CD14-positive monocyte (primary cell): ENCODE measurements at regions not wholly inside any gene's neighbourhood (a gene's known extent, or its start where the extent isn't known, plus 50 kb on each side); places are given as distances from the start of the nearest gene placed in this dataset.

Experiments used
- DNase-seq, 3 donors: peaks; one replicate each; pipeline ENCODE4 v3.0.0-alpha.2; 2011 to 2022
- H2AFZ ChIP-seq: 2 replicates; pipeline ENCODE4 v1.6.0; 2012; ENCODE audit warnings: mild to moderate bottlenecking, low read depth, low read length, inconsistent platforms; ENCODE audit not compliant: insufficient read depth, poor library complexity, severe bottlenecking
- H3K27ac ChIP-seq, 2 donors: 1 replicate in 1 of 2; 2 replicates in 1 of 2; pipeline ENCODE4 v1.5.1; 2012 to 2013; ENCODE audit warnings: low read length in 2 of 2, control low read depth in 1 of 2, inconsistent platforms in 1 of 2, low read depth in 1 of 2, mild to moderate bottlenecking in 1 of 2
- H3K27me3 ChIP-seq, 2 donors: one replicate each; pipeline versions ENCODE4 v1.6.0 to v1.6.1; 2011 to 2013; ENCODE audit warnings: low read length in 2 of 2; ENCODE audit not compliant: control insufficient read depth in 2 of 2, insufficient read depth in 2 of 2
- H3K36me3 ChIP-seq, 2 donors: replicated peaks in 1 of 2; 1 replicate in 1 of 2; 2 replicates in 1 of 2; pipeline versions ENCODE4 v1.5.1 to v1.6.1; 2012 to 2013; ENCODE audit warnings: low read length in 2 of 2, control low read depth in 1 of 2, inconsistent platforms in 1 of 2, mild to moderate bottlenecking in 1 of 2; ENCODE audit not compliant: insufficient read depth in 2 of 2, control insufficient read depth in 1 of 2
- H3K4me1 ChIP-seq, 2 donors: 1 replicate in 1 of 2; 2 replicates in 1 of 2; pipeline versions ENCODE4 v1.5.1 to v1.6.1; 2012 to 2013; ENCODE audit warnings: low read length in 2 of 2, control low read depth in 1 of 2, inconsistent platforms in 1 of 2, mild to moderate bottlenecking in 1 of 2, moderate library complexity in 1 of 2; ENCODE audit not compliant: insufficient read depth in 2 of 2, control insufficient read depth in 1 of 2
- H3K4me2 ChIP-seq: replicated peaks from 2 replicates; pipeline ENCODE3; 2012; ENCODE audit warnings: low read length, moderate library complexity, mild to moderate bottlenecking; ENCODE audit not compliant: poor library complexity, severe bottlenecking; ENCODE audit errors: extremely low read depth
- H3K4me3 ChIP-seq, 3 experiments: fragments of 200-600 bp in 1 of 3; sonication (generic) in 1 of 3; replicated peaks in 1 of 3; 1 replicate in 2 of 3; 2 replicates in 1 of 3; pipeline ENCODE4 v1.5.1; 2011 to 2013; ENCODE audit warnings: low read length in 3 of 3, mild to moderate bottlenecking in 3 of 3, control low read depth in 2 of 3, low read depth in 2 of 3, inconsistent platforms in 1 of 3, moderate library complexity in 1 of 3
- H3K79me2 ChIP-seq: 2 replicates; pipeline ENCODE4 v1.6.0; 2012; ENCODE audit warnings: mild to moderate bottlenecking, control low read depth, inconsistent platforms, low read length, moderate library complexity; ENCODE audit not compliant: insufficient read depth
- H3K9ac ChIP-seq: 2 replicates; pipeline ENCODE4 v1.6.0; 2017; ENCODE audit warnings: low read length, mild to moderate bottlenecking; ENCODE audit not compliant: insufficient read depth, poor library complexity, severe bottlenecking
- H3K9me3 ChIP-seq, 2 donors: replicated peaks in 1 of 2; 1 replicate in 1 of 2; 2 replicates in 1 of 2; pipeline versions ENCODE4 v1.5.1 to v1.6.1; 2012 to 2013; ENCODE audit warnings: low read length in 2 of 2, control low read depth in 1 of 2; ENCODE audit not compliant: control insufficient read depth in 1 of 2, insufficient read depth in 1 of 2
- H4K20me1 ChIP-seq: 2 replicates; pipeline ENCODE4 v1.6.0; 2012; ENCODE audit warnings: mild to moderate bottlenecking, low read length, control low read depth, moderate library complexity; ENCODE audit not compliant: insufficient read depth
- H3K27ac Mint-ChIP-seq, 7 donors: one replicate each; pipeline ENCODE4 v1.8.0; 2020; ENCODE audit warnings: mild to moderate bottlenecking in 7 of 7, mixed read lengths in 7 of 7, moderate library complexity in 6 of 7, inconsistent platforms in 2 of 7
- H3K27me3 Mint-ChIP-seq, 3 donors: one replicate each; pipeline ENCODE4 v1.8.0; 2021 to 2022; ENCODE audit warnings: low read depth in 3 of 3, mild to moderate bottlenecking in 3 of 3, mixed read lengths in 3 of 3, moderate library complexity in 3 of 3, inconsistent platforms in 1 of 3
- H3K36me3 Mint-ChIP-seq, 2 donors: one replicate each; pipeline ENCODE4 v1.8.0; 2020; ENCODE audit warnings: mixed read lengths in 2 of 2, inconsistent platforms in 1 of 2, mild to moderate bottlenecking in 1 of 2
- H3K4me1 Mint-ChIP-seq: one replicate; pipeline ENCODE4 v1.8.0; 2020; ENCODE audit warnings: mild to moderate bottlenecking, mixed read lengths
- H3K4me3 Mint-ChIP-seq, 2 donors: one replicate each; pipeline ENCODE4 v1.8.0; 2020; ENCODE audit warnings: mild to moderate bottlenecking in 2 of 2, mixed read lengths in 2 of 2, moderate library complexity in 1 of 2
- H3K9me3 Mint-ChIP-seq, 7 donors: one replicate each; pipeline ENCODE4 v1.8.0; 2020 to 2022; ENCODE audit warnings: mixed read lengths in 7 of 7, mild to moderate bottlenecking in 6 of 7, moderate library complexity in 6 of 7, inconsistent platforms in 2 of 7
- WGBS: methylation state at CpG from one replicate; pipeline ENCODE4 v1.1.5; 2013; ENCODE audit warnings: missing lambda C conversion rate; ENCODE audit not compliant: insufficient coverage; 5-methylcytosine and 5-hydroxymethylcytosine counted together
- intact Hi-C, 2 donors: fragments of 100-400 bp; cut with micrococcal nuclease; formaldehyde crosslinking; loops; one replicate each; pipeline versions ENCODE4 v1.15.0 to v1.15.1; 2023
- TF ChIP-seq, protein P1 (sequence below): fragments of 200-600 bp; IDR thresholded peaks from one replicate; pipeline ENCODE4 v1.8.0; 2022; ENCODE audit warnings: antibody characterized with exemption, mild to moderate bottlenecking

DNA sequence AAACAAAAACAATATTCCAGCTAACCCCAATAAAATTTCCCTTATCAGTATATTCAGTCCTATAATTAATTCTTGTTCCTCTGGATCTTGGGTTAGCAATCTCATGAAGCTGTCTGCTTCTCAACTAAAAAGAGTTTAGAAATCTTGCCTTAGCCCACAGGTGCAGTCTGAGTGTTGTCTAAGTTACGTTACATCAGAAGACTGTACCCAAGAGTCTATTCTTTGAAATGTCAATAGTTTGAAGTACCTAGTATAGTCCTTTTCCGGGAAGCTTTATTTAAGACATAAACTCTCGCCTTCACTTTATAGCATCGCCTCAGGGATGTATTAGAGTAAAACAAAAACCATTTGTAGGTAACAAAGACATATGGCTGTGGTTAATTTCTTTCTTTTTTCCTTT lies 465.1 kb downstream of the FUT8 start:
- Mint-ChIP-seq H3K4me3 (no peak overlapping the region), H3K9me3 (peaks cover 0 to 2% (median 0%) of the 10 kb centered on the region in 7 donors), H3K4me1 (peaks cover 13% of the 10 kb centered on the region), H3K36me3 (no peaks in the 10 kb centered on the region), H3K27me3 (no peaks in the 10 kb centered on the region), H3K27ac (no peak overlapping the region)
- intact Hi-C loops = no loop called here
- H3K4me1 ChIP-seq = peaks cover 3 to 17% of the 10 kb centered on the region in 2 donors
- H2AFZ ChIP-seq = no peak overlapping the region
- H3K27ac ChIP-seq = no peak overlapping the region
- H3K9ac ChIP-seq = no peak overlapping the region
- no peaks in the 10 kb centered on the region for H3K36me3 ChIP-seq
- TF ChIP-seq, protein P1, sequence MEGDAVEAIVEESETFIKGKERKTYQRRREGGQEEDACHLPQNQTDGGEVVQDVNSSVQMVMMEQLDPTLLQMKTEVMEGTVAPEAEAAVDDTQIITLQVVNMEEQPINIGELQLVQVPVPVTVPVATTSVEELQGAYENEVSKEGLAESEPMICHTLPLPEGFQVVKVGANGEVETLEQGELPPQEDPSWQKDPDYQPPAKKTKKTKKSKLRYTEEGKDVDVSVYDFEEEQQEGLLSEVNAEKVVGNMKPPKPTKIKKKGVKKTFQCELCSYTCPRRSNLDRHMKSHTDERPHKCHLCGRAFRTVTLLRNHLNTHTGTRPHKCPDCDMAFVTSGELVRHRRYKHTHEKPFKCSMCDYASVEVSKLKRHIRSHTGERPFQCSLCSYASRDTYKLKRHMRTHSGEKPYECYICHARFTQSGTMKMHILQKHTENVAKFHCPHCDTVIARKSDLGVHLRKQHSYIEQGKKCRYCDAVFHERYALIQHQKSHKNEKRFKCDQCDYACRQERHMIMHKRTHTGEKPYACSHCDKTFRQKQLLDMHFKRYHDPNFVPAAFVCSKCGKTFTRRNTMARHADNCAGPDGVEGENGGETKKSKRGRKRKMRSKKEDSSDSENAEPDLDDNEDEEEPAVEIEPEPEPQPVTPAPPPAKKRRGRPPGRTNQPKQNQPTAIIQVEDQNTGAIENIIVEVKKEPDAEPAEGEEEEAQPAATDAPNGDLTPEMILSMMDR = no peak
- H4K20me1 ChIP-seq = no peaks in the 10 kb centered on the region
- H3K27me3 ChIP-seq = no peaks in the 10 kb centered on the region
- no peak for DNase-seq
- no peaks in the 10 kb centered on the region for H3K9me3 ChIP-seq
- no peaks in the 10 kb centered on the region for H3K79me2 ChIP-seq
- H3K4me3 ChIP-seq = no peak overlapping the region
- WGBS = 100% methylated on average over 1 of the region's 4 CpGs
- no peak overlapping the region for H3K4me2 ChIP-seq

DNA sequence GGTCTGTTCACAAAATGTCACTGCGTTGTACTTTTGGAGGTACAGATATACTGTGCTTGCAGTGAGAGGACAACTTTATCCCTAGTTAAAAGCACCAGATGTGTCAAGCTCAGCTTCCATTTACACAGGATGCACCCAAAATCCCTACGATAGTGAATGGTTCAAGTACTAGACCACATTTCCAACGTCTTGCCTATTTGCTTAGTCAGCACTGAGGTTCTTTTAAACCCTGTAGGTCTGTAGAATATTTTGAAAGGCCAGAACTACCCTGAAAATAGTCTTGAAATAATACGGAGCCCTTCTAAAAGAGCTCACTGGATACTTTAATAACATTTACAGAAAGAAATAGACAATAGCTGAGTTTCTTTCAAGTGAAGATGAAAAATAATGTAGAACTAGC lies 466.1 kb downstream of the FUT8 start:
- peaks cover 0 to 2% (median 0%) of the 10 kb centered on the region in 7 donors for H3K9me3 Mint-ChIP-seq
- Histone ChIP-seq H3K9me3 (no peaks in the 10 kb centered on the region), H3K27me3 (no peaks in the 10 kb centered on the region), H3K4me2 (no peak overlapping the region), H3K9ac (no peak overlapping the region), H2AFZ (no peak overlapping the region), H3K79me2 (no peaks in the 10 kb centered on the region), H3K4me1 (peaks cover 3 to 17% of the 10 kb centered on the region in 2 donors), H3K27ac (no peak overlapping the region), H4K20me1 (no peaks in the 10 kb centered on the region), H3K36me3 (no peaks in the 10 kb centered on the region), H3K4me3 (no peak overlapping the region)
- DNase-seq = no peak
- intact Hi-C loops = no loop called here
- H3K27me3 Mint-ChIP-seq = no peaks in the 10 kb centered on the region
- H3K4me3 Mint-ChIP-seq = no peak overlapping the region
- TF ChIP-seq, protein P1 = no peak
- no peak overlapping the region for H3K27ac Mint-ChIP-seq
- 80% methylated on average over 2 of the region's 4 CpGs for WGBS
- no peaks in the 10 kb centered on the region for H3K36me3 Mint-ChIP-seq
- peaks cover 13% of the 10 kb centered on the region for H3K4me1 Mint-ChIP-seq
